PC-9 (cell line): ENCODE measurements at regions not wholly inside any gene's neighbourhood (a gene's known extent, or its start where the extent isn't known, plus 50 kb on each side); places are given as distances from the start of the nearest gene placed in this dataset.

ENCODE experiments used
- BruUV-seq: library from RNA; stranded (reverse); fragments of 400-500 nt; replicated peaks from 2 replicates; lab custom pipeline; 2021; lab: Mats Ljungman, UMichigan
- CTCF ChIA-PET: fragments of 300-600 bp; sonication (Branson Sonifier 250); formaldehyde crosslinking; loops from one replicate; lab custom pipeline; 2022; ENCODE audit warnings: antibody characterized with exemption; lab: Charles Lee
- POLR2A ChIA-PET: fragments of 300-600 bp; sonication (Branson Sonifier 250); formaldehyde crosslinking; loops from one replicate; lab custom pipeline; 2022; ENCODE audit warnings: antibody characterized with exemption; ENCODE audit not compliant: unreplicated experiment; lab: Charles Lee
- DNase-seq, 2 experiments: peaks; one replicate each; pipeline versions ENCODE4 v3.0.0 to v3.0.0-alpha.2; 2015 to 2022; ENCODE audit warnings: mixed read lengths in 1 of 2
- H2AFZ ChIP-seq: fragments of 200-600 bp; sonication (generic); 2 replicates; pipeline ENCODE4 v1.8.1; 2017; ENCODE audit warnings: antibody characterized with exemption
- H3F3A ChIP-seq: fragments of 200-600 bp; sonication (generic); 2 replicates; pipeline ENCODE4 v1.8.1; 2017; ENCODE audit warnings: antibody characterized with exemption, mild to moderate bottlenecking, low read depth; ENCODE audit not compliant: insufficient read depth
- H3K27ac ChIP-seq: fragments of 200-600 bp; sonication (generic); 2 replicates; pipeline ENCODE4 v1.6.1; 2016; ENCODE audit warnings: mixed run types
- H3K27me3 ChIP-seq: fragments of 200-600 bp; sonication (generic); 2 replicates; pipeline ENCODE4 v1.6.1; 2016; ENCODE audit warnings: low read depth, mixed run types; ENCODE audit not compliant: insufficient read depth
- H3K36me3 ChIP-seq: fragments of 200-600 bp; sonication (generic); 2 replicates; pipeline ENCODE4 v1.6.1; 2016; ENCODE audit warnings: low read depth, mixed run types
- H3K4me1 ChIP-seq: fragments of 200-600 bp; sonication (generic); replicated peaks from 2 replicates; pipeline ENCODE4 v1.6.1; 2016; ENCODE audit warnings: mixed run types; ENCODE audit not compliant: insufficient read depth
- H3K4me2 ChIP-seq: fragments of 200-600 bp; sonication (generic); 2 replicates; pipeline ENCODE4 v1.6.1; 2017; ENCODE audit warnings: mixed run types
- H3K4me3 ChIP-seq: fragments of 200-600 bp; sonication (generic); 2 replicates; pipeline ENCODE4 v1.6.1; 2016; ENCODE audit warnings: mixed run types
- H3K79me2 ChIP-seq: fragments of 200-600 bp; sonication (generic); 2 replicates; pipeline ENCODE4 v1.6.1; 2017; ENCODE audit warnings: low read depth, mixed run types
- H3K9me2 ChIP-seq: fragments of 200-600 bp; sonication (generic); 2 replicates; pipeline ENCODE4 v1.8.1; 2017; ENCODE audit warnings: mild to moderate bottlenecking; ENCODE audit not compliant: insufficient read depth
- H3K9me3 ChIP-seq: fragments of 200-600 bp; sonication (generic); 2 replicates; pipeline ENCODE4 v1.8.1; 2016; ENCODE audit warnings: low read depth; ENCODE audit not compliant: insufficient read depth
- H4K20me1 ChIP-seq: fragments of 200-600 bp; sonication (generic); 2 replicates; pipeline ENCODE4 v1.8.1; 2017; ENCODE audit not compliant: insufficient read depth
- CTCF ChIP-seq: fragments of 200-600 bp; sonication (generic); conservative IDR thresholded peaks from 2 replicates; pipeline ENCODE4 v1.6.1; 2017; ENCODE audit warnings: mixed run types, antibody characterized with exemption, mild to moderate bottlenecking, moderate library complexity
- EZH2 ChIP-seq: fragments of 200-600 bp; sonication (generic); IDR thresholded peaks from 2 replicates; pipeline ENCODE4 v1.8.0; 2017; ENCODE audit warnings: antibody characterized with exemption, low read depth
- intact Hi-C: fragments of 100-400 bp; cut with micrococcal nuclease; formaldehyde crosslinking; loops from one replicate; pipeline ENCODE4 v1.10.0; 2022; ENCODE audit not compliant: unreplicated experiment

DNA sequence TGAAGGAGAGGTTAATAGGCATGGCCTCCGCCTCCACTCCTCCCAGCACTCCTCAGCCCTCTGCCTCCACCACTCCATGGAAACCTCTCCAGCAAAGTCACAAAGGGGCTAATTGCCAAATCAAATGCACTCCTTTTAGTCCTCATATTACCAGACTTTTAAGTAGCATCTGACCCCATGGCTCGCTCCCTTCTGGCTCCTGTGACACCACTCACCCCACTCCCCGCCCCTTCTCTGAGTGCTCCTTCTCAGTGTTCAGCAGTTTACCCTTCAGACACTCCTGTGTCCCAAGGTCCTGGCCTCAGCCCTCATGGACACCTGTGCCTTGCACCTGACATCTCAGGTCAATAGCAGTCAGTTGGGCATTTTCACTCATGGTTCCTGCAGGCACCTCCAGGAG lies 243.5 kb upstream of the CCL2 start:
- Histone ChIP-seq H2AFZ (no peak overlapping the region), H3K79me2 (no peaks in the 10 kb centered on the region), H3K4me3 (no peak overlapping the region), H3K27me3 (0 out of 2 replicates have a peak, but pooled peaks cover 15% of the 10 kb centered on the region), H3K4me1 (no peaks in the 10 kb centered on the region), H3K9me3 (no peaks in the 10 kb centered on the region), H3F3A (no peaks in the 10 kb centered on the region), H3K27ac (no peak overlapping the region), H3K9me2 (no peaks in the 10 kb centered on the region), H3K4me2 (no peak overlapping the region), H3K36me3 (no peaks in the 10 kb centered on the region), H4K20me1 (no peaks in the 10 kb centered on the region)
- ChIA-PET CTCF (no interaction called here), POLR2A (no interaction called here)
- BruUV-seq: no TSS peak
- intact Hi-C loops: no loop called here
- DNase-seq: no peak
- no peak for TF ChIP-seq EZH2
- no peak for TF ChIP-seq CTCF

DNA sequence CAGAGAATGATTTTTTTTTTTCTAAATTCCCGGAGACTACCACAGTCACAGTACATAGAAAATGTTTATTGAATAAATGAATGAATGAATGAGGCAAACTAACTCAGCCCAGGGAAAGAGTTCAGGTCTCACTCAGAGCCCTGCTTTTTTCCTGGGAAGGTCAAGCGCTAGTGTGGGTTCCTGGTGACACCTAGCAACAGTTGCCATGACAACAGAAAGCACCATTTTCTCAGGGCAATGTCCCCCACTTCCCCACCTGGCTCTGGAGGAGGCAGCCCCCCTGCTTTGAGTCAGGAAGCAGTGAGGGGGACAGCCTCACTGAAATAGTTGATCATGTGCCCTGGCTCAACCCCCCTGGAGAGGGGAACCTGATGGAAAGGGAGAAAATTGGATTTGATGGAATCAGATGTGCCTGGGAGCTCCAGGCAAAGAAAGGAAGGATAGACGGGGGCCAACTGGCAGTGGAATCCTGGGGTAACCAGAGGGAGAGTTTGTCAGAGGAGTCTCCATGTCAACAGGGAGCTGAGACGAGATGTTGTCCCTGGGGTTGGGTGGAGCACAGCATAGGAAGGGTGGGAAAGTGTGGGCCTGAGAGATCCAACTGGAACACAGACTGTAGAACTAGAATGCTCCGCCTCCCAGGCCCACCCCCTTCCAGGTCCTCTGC lies 242.2 kb upstream of the CCL2 start:
- intact Hi-C loops: no loop called here

GRCh38 chr17:34015253-34015652 lies 239.8 kb upstream of the CCL2 start:
- Histone ChIP-seq H2AFZ (no peak overlapping the region), H3K4me1 (no peaks in the 10 kb centered on the region), H3K4me3 (no peak overlapping the region), H3K36me3 (no peaks in the 10 kb centered on the region), H4K20me1 (no peaks in the 10 kb centered on the region), H3K27ac (no peak overlapping the region), H3K4me2 (no peak overlapping the region), H3K27me3 (0 out of 2 replicates have a peak, but pooled peaks cover 18% of the 10 kb centered on the region), H3F3A (no peaks in the 10 kb centered on the region), H3K79me2 (no peaks in the 10 kb centered on the region), H3K9me2 (no peaks in the 10 kb centered on the region), H3K9me3 (no peaks in the 10 kb centered on the region)
- ChIA-PET CTCF (no interaction called here), POLR2A (no interaction called here)
- BruUV-seq: no TSS peak
- DNase-seq: no peak
- intact Hi-C loops: no loop called here
- TF ChIP-seq CTCF (no peak), EZH2 (no peak)

More for the DNA sequence above, 242.2 kb upstream of the CCL2 start:
- no peak for DNase-seq
- H3K4me2 ChIP-seq: no peak overlapping the region
- no peak overlapping the region for H3K27ac ChIP-seq
- no peaks in the 10 kb centered on the region for H3K36me3 ChIP-seq
- no peaks in the 10 kb centered on the region for H3F3A ChIP-seq
- no peaks in the 10 kb centered on the region for H3K9me2 ChIP-seq
- no peaks in the 10 kb centered on the region for H4K20me1 ChIP-seq
- 0 out of 2 replicates have a peak, but pooled peaks cover 15% of the 10 kb centered on the region for H3K27me3 ChIP-seq
- H2AFZ ChIP-seq: no peak overlapping the region
- H3K4me3 ChIP-seq: no peak overlapping the region
- no TSS peak for BruUV-seq
- POLR2A ChIA-PET: no interaction called here
- no peaks in the 10 kb centered on the region for H3K9me3 ChIP-seq
- no peaks in the 10 kb centered on the region for H3K79me2 ChIP-seq
- CTCF ChIA-PET: no interaction called here
- no peaks in the 10 kb centered on the region for H3K4me1 ChIP-seq
- TF ChIP-seq CTCF (no peak), EZH2 (no peak)
